IPS-20b (cell line): ENCODE measurements at regions not wholly inside any gene's neighbourhood (a gene's known extent, or its start where the extent isn't known, plus 50 kb on each side); places are given as distances from the start of the nearest gene placed in this dataset.

Source experiments
- H3K27ac ChIP-seq: one replicate; pipeline ENCODE4 v1.5.1; 2013; ENCODE audit warnings: low read length
- H3K27me3 ChIP-seq: 2 replicates; pipeline ENCODE4 v1.6.1; 2013; ENCODE audit warnings: mild to moderate bottlenecking, low read length, inconsistent platforms; ENCODE audit not compliant: insufficient read depth
- H3K36me3 ChIP-seq: 2 replicates; pipeline ENCODE4 v1.6.1; 2013; ENCODE audit warnings: low read depth, mild to moderate bottlenecking, inconsistent platforms, low read length, moderate library complexity; ENCODE audit not compliant: insufficient read depth
- H3K4me1 ChIP-seq: 2 replicates; pipeline ENCODE4 v1.6.1; 2013; ENCODE audit warnings: mild to moderate bottlenecking, control low read depth, inconsistent platforms, low read length, moderate library complexity; ENCODE audit not compliant: insufficient read depth
- H3K4me3 ChIP-seq: 2 replicates; pipeline ENCODE4 v1.5.1; 2013; ENCODE audit warnings: mild to moderate bottlenecking, low read length, inconsistent platforms
- H3K9ac ChIP-seq: 2 replicates; pipeline ENCODE4 v1.6.1; 2013; ENCODE audit warnings: low read depth, mild to moderate bottlenecking, inconsistent platforms, low read length, moderate library complexity
- H3K9me3 ChIP-seq: 2 replicates; pipeline ENCODE4 v1.6.1; 2013; ENCODE audit warnings: mild to moderate bottlenecking, low read depth, low read length, inconsistent platforms; ENCODE audit not compliant: insufficient read depth

GRCh38 chr7:1380821-1381580, 78.3 kb downstream of the MICALL2 start:
- no peaks in the 10 kb centered on the region for H3K9me3 ChIP-seq
- H3K9ac ChIP-seq = no peak overlapping the region
- H3K27me3 ChIP-seq = peaks cover 15% of the 10 kb centered on the region
- no peak overlapping the region for H3K4me3 ChIP-seq
- no peak overlapping the region for H3K27ac ChIP-seq
- H3K36me3 ChIP-seq = no peaks in the 10 kb centered on the region
- no peaks in the 10 kb centered on the region for H3K4me1 ChIP-seq

GRCh38 chr7:1382553-1383397, 76.5 kb downstream of the MICALL2 start:
- Histone ChIP-seq H3K27ac (no peak overlapping the region), H3K4me1 (no peaks in the 10 kb centered on the region), H3K4me3 (no peak overlapping the region), H3K36me3 (no peaks in the 10 kb centered on the region), H3K9ac (no peak overlapping the region), H3K9me3 (no peaks in the 10 kb centered on the region), H3K27me3 (peaks cover 15% of the 10 kb centered on the region)

- H3K4me3 ChIP-seq = no peak overlapping the region
- no peaks in the 10 kb centered on the region for H3K36me3 ChIP-seq
- H3K27me3 ChIP-seq = peaks cover 13% of the 10 kb centered on the region
- H3K9me3 ChIP-seq = no peaks in the 10 kb centered on the region
- H3K4me1 ChIP-seq = no peaks in the 10 kb centered on the region
- H3K27ac ChIP-seq = no peak overlapping the region
- H3K9ac ChIP-seq = no peak overlapping the region
Measured at GRCh38 chr7:1383398-1384112, 75.7 kb downstream of the MICALL2 start.

GRCh38 chr7:1384113-1384415, 75.2 kb downstream of the MICALL2 start:
- Histone ChIP-seq H3K27ac (no peak overlapping the region), H3K9ac (no peak overlapping the region), H3K4me1 (no peaks in the 10 kb centered on the region), H3K36me3 (no peaks in the 10 kb centered on the region), H3K27me3 (peaks cover 8% of the 10 kb centered on the region), H3K9me3 (no peaks in the 10 kb centered on the region), H3K4me3 (no peak overlapping the region)
